GM12872 (cell line): ENCODE measurements at regions not wholly inside any gene's neighbourhood (a gene's known extent, or its start where the extent isn't known, plus 50 kb on each side); places are given as distances from the start of the nearest gene placed in this dataset.

Source experiments
- TF ChIP-seq, protein P1 (sequence below): IDR thresholded peaks from 3 replicates; pipeline ENCODE4 v1.5.1; 2011; ENCODE audit warnings: low read depth, mild to moderate bottlenecking, low read length, moderate library complexity; ENCODE audit not compliant: insufficient read depth

DNA sequence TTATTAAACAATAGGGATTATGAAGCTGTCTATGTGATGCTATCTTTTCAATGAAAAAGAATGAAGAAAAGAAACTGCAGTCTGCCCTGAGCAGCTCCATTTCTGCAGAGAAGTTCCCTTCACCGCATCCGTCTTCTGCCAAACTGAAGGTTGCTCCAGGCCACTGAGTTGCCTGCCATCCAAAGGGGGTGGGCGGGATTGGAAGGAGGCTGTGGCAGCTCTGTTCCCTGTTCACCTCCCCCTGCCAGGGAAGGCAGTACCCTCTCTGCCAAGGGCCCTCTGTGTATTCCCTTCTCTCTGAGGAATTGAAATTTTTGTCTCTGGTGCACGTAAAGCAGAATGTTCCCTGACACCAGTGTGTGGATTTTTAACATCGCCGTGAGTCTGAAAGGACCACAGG is 243.1 kb upstream of the GHITM start:
- TF ChIP-seq, protein P1, sequence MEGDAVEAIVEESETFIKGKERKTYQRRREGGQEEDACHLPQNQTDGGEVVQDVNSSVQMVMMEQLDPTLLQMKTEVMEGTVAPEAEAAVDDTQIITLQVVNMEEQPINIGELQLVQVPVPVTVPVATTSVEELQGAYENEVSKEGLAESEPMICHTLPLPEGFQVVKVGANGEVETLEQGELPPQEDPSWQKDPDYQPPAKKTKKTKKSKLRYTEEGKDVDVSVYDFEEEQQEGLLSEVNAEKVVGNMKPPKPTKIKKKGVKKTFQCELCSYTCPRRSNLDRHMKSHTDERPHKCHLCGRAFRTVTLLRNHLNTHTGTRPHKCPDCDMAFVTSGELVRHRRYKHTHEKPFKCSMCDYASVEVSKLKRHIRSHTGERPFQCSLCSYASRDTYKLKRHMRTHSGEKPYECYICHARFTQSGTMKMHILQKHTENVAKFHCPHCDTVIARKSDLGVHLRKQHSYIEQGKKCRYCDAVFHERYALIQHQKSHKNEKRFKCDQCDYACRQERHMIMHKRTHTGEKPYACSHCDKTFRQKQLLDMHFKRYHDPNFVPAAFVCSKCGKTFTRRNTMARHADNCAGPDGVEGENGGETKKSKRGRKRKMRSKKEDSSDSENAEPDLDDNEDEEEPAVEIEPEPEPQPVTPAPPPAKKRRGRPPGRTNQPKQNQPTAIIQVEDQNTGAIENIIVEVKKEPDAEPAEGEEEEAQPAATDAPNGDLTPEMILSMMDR, result no peak

DNA sequence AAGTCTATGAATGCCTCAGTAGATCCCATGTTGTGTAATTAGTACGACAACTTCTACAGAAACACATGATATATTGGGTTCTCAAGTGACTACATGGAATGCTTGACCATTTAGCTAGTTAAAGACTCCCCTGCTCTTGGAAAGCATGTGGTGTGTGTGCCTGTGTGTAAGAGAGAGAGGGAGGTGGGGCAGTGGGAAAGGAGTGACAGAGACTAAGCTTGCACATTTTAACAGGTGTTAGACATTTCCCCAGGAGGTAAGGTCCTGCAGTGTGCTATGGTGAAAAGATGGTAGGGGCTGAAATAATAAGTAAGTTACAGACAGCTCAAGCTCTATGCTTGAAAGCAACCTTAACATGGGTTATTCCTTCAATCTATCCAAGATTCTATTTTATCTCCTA is 241.7 kb upstream of the GHITM start:
- TF ChIP-seq, protein P1, result no peak

DNA sequence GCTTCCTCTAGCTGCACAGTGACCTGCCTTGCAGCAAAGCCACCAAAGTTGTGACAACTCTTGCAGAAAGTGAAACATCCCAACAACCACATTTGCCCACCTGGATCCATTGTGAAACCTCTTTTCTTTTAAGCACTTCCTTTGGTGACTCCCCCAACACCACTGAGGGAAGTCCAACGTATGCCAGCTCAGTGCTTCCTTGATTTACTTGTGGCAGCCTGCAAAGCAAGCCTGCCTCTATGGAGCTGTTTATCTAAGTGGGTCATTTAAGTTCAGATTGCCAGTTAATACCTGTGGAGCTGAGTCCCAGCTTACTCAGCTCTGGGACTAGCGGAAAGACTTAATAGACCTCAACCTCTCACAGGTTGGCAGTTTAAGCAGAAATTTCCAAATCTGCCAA is 230.8 kb upstream of the GHITM start:
- TF ChIP-seq, protein P1, result no peak

DNA sequence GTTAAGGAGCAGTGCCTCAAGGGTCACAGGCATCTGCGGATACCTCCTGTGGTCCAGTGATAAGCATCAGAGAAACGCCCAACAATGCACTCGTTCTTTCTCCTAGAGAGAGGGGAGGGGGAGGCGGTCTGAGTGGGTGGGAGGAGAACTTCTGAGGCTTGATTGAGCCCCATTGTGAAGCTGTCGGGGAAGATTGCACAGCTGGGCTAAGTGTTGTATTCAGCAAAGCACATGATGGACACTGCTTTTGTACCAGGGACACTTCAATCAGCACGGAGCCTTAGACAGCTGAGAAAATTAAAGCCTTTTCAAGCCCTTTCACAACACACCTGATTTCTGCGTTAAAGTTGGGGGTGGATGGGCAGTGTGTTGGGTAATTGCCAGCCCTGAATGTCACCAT is 230.3 kb upstream of the GHITM start:
- TF ChIP-seq, protein P1, result no peak

DNA sequence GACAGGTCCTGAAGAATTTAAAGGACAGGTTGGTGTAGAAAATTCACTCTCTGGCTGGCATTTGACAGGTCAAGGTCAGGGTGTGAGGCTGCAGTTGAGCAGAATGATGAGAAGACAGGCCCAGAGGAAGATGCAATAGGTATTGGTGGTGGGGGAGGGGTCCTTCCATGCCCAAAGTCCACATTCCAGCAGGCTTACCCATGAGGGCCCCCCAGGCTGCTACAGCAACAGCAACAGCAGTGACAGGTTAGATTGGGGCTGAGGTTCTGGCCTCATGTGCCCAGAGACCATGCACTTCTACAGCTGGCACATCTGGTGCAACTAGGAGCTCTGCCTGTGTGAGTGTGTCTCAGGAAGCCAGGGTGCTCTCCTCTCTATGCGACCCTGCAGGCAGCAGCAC is 223.5 kb upstream of the GHITM start:
- TF ChIP-seq, protein P1, result no peak

DNA sequence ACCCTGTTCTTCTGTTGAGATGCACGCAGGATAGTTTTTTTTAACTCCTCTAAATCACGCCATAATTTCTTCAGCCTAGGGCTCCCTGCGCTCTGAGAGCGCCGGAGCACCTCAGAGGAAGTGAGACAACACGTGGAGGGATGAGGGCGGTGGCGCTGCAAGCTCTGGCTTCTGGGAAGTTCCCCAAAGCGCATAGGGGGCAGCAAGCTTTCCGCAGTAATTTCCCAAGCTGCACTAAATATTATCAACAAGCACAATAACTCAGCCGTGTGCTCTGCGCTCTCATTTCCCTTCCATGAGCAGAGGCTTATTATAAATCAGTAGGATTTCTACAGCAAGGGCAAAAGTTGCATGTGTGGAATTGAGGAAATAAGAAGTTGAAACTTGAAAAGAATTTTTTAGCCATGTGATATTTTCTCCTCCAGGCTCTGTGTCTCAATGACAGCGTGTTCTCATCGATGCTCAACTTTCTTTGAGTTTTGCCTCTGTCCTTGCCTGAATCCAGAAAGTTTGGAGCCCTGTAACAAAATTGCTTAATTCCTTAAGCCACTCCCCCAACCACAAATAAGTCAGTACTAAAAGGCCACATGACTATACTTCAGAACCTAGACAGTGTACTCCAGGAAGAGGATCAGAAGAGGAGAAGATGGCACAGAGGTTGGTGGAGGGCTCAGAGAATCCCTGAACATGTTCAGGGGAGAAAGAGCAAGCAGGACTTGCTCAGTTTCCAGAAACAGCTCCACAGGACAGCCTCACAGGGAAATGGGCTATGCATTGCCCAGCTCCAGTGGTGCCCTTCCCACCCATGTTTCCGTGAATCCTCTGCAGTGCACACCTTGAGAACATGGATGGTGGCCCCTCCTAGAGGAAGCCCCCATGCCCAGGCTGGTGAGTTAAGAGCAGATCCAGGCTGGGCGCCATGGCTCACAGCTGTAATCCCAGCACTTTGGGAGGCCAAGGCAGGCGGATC is 221.5 kb upstream of the GHITM start:
- TF ChIP-seq, protein P1, result peak; percentile 61

DNA sequence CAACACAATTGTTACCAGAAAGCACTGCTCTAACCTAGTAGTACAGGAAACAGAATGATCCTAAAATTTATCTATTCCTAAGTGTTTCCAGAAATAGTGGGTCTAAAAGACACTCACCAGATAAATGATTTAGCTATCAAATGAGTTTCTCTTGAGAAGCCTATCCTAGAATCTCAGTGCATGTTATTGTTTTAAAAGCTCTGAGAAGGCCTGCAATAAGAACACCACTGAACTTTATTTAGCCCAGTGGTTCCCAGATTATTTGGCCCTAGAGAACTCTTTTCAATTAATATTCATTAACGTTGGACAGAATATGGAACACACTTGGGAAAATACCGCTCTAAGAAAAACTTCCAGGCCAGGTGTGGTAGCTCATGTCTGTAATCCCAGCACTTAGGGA is 220.1 kb upstream of the GHITM start:
- TF ChIP-seq, protein P1, result no peak
